ENCODE measurements at regions not wholly inside any gene's neighbourhood (a gene's known extent, or its start where the extent isn't known, plus 50 kb on each side); places are given as distances from the start of the nearest gene placed in this dataset.

- TF ChIP-seq CTCF (conservative IDR thresholded peaks at IDR 0.05 in 1 of 2, IDR thresholded peaks at IDR 0.05 in 1 of 2; ENCODE audit: low read depth in 1 of 2, low read length in 2 of 2), result no peak
- TF ChIP-seq EZH2 (IDR thresholded peaks at IDR 0.05; ENCODE audit: low read length, missing control alignments), result no peak
Measured at GRCh38 chr11:13076961-13077360, 67.8 kb downstream of the RASSF10 start.

Measured in fibroblast of lung (primary cell).